GM21390 (cell line): ENCODE measurements at regions not wholly inside any gene's neighbourhood (a gene's known extent, or its start where the extent isn't known, plus 50 kb on each side); places are given as distances from the start of the nearest gene placed in this dataset.

Experiments used
- ATAC-seq: cut with Tn5 transposase; IDR thresholded peaks from one replicate; pipeline ENCODE4 v1.9.1; 2021; ENCODE audit not compliant: unreplicated experiment

- no peak for ATAC-seq
Observed at GRCh38 chr3:64357481-64357880, 132.2 kb upstream of the PRICKLE2 start.

DNA sequence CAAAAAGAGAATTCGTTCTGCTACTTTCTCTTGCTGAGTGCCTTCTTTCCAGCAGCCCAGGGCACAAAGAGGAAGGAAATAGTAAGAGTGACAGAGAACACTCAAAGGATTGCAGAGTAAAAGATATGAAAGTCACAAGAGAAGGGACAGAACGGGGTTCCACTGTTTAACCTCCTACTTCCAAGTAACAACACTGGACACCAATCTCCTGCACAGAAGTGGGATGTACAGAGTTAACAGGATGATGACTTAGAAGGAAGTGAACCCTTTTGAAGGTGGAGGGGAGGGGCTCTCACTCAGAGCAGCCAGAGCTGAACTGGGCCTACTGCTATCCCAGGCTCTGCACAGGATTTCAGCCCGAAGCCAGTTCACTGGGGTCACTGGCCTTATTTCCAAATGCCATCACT, 130.1 kb upstream of the PRICKLE2 start:
- ATAC-seq, result no peak

GRCh38 chr3:64354956-64355355, 129.7 kb upstream of the PRICKLE2 start:
- no peak for ATAC-seq

GRCh38 chr3:64354221-64354620, 129.0 kb upstream of the PRICKLE2 start:
- ATAC-seq, result no peak

GRCh38 chr3:64353226-64353625, 128.0 kb upstream of the PRICKLE2 start:
- ATAC-seq, result no peak

DNA sequence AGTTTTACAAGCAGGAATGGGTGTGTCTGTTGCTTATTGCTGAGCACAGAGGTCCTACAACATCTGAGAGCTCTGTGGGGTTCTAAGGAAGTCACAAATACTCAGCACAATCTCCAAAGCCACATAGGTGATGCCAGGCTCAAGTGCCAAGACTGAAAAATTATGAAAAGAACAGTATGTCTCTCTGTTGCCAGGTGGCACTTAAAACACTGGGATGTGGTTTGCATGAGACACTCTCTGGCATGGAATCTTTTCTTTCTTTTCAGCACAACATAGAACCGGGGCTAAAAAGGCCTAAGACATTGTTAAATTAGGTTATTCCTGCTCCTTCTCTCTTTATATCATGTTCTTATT, 127.3 kb upstream of the PRICKLE2 start:
- ATAC-seq, result no peak

- no peak for ATAC-seq
Observed at GRCh38 chr3:64351713-64352638, 126.7 kb upstream of the PRICKLE2 start.

GRCh38 chr3:64349551-64349950, 124.3 kb upstream of the PRICKLE2 start:
- ATAC-seq, result no peak

GRCh38 chr3:64345371-64345770, 120.1 kb upstream of the PRICKLE2 start:
- no peak for ATAC-seq

- no peak for ATAC-seq
Observed at GRCh38 chr3:64344721-64345207, 119.5 kb upstream of the PRICKLE2 start.

DNA sequence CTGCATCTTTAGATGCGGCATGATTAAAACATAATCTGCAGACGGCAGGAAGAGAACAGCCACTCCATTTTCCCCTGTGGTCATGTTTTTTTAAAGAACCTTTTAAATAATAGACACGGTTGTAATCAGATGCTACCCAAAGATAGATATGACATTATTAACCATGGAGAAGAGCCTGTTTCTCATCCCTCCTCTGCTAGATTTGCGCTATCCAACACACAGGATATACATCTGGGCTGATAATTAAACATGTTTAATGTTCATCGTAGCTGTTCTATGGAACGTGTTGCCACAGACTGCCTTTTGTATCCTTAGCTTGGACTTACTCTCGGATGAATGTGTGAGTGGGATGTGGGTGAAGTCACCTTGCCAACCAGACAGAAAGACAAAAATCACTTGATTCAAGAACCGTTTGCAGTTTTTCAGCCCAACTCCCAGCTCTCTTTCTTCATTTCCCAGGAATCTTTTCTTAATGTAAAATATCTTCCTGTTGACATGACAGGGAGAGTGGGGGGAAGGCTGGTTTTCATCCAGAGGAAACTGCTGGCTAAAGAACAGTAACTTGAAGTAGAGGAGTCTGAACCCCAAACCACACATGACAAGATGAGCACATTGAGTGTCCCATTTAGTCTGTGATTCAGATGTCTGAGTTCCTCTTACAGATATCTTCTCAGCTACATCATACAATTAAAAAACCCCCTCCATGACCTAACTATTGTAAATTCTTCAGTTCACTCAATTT, 118.6 kb upstream of the PRICKLE2 start:
- no peak for ATAC-seq

DNA sequence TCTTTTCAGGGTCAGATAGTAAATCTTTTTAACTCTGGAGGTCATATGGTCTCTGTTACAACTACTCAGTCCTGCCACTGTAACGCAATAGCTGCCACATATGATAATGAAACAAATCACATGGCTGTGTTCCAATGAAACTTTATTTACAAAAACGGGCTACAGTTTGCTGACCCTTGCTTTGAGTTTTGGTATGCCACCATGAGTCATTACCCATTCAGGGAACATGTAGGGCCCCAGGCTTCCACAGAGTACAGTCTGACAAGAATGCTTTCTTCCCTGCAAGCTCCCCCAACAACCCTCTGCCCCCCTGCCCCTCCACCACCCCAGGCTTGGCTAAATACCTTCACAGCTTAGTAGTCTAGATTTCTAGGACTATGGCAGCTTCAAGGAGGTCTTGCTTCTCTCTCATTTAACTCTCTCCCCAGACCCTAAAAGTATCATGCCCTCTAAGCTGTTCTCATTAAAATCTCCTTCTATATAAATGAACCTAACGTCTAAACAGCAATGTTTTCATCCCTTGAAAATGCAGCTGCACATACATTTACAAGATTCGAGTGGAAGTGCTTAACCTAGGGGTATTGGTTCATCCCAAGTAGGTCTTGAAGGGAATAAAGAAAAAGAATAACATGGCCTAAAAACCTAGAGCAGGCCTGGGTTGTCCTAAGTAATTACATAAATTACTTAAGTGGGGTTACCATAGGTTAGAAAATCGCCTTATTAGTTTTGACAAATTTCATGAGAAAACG, 117.8 kb upstream of the PRICKLE2 start:
- ATAC-seq, result no peak

- ATAC-seq, result no peak
Observed at GRCh38 chr3:64341296-64341695, 116.0 kb upstream of the PRICKLE2 start.

DNA sequence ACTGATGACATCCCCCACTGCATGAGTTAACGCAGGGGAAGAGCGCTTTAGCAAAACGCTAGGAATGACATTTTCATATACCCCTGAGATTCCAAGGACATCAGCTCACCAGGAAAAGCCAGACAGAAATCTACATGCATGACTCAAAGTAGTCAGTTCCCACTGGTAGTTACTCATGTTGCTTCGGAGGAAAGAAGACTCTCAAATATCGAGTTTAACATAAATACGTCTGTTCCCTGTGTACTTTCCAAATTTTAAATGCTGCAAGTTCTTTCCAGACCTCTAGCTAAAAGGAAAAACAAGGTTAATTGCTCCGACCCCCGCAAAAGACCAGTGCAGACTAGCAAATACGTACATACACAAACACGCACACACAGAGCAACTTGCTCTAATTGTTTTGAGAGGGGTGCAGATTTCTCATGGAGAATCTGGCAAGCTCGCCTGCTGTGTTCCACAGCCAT, 115.4 kb upstream of the PRICKLE2 start:
- ATAC-seq, result no peak

DNA sequence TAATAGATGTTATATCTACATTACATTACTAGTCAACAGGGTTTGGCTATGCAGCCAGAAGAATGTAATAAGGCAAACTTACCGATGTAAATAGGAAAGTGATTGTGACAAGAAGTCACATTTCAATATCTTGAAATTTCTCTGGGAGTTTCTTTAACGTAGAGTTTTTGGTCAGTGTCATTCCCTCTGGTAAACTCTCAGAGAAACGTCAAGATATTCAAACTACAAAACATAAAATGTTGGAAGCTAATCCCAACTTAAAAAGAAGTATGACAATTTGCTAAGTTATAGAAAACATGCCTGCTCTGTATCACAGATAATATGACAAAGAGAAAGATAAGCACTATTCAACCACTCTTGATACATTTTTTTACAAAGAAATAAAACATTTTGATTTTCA, 111.2 kb upstream of the PRICKLE2 start:
- ATAC-seq, result no peak

DNA sequence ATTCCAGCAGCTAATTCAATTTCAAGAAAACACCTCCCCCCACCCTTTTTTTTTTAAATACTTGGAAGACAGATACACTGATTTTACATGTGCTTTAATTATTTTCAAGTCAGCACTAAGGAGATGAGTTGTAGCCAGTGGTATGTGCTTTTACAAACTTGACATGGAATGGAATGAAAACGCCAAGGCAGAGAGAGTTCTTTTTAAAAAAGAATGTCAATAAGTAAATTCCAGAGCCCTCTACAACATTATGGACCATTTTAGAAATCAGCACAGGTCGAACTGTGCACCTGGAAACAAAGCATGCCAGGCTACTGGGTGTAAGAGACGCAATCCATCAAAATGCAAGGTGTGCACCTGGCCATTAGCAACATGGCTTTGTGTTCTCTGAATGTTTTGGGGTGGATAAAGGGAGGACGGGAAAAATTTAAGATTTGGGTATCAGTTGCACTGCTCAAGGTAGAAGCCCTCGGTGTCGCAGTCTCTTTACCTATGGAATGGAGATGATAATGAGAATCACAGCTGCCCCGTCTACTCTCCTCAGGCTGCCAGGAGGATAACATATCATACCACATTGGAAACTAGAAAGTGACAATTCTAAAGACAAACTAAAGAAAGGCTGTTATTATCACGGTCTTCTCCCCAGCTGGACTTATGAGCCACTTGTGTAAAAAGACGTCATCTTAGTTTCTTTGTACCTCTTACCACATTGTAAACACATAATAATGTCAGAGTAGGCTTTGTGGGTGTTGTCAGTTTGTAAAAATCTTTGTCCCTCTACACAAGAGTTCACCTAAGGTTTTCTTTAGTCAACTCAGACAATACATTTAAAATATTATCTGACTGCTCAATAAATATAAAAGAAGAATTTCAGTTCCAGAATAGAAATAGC, 107.4 kb upstream of the PRICKLE2 start:
- ATAC-seq, result no peak

DNA sequence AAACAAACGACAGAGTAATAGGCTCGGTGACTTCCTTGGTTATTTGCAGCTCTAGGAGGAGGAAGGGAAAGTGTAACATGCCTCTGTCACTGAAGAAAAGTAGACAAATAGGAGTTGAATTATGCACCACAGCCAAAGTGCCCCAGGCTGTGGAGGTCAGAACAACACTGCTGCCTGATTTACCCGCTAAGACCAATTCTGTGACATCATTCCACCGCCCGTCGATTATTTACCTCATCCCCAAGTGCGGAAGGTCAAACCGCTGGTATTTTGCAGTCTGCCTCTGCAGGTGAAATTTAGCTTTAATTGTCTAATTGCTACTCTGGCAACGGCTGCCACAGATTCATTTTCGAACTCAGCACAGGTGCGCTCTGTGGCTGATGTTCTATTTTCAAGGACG, 106.3 kb upstream of the PRICKLE2 start:
- no peak for ATAC-seq

GRCh38 chr3:64329037-64329436, 103.8 kb upstream of the PRICKLE2 start:
- no peak for ATAC-seq

- ATAC-seq, result no peak
Observed at GRCh38 chr3:64327100-64327804, 102.0 kb upstream of the PRICKLE2 start.

- ATAC-seq, result no peak
Observed at GRCh38 chr3:64321747-64322146, 96.5 kb upstream of the PRICKLE2 start.
